GM18907 (cell line): ENCODE measurements at regions not wholly inside any gene's neighbourhood (a gene's known extent, or its start where the extent isn't known, plus 50 kb on each side); places are given as distances from the start of the nearest gene placed in this dataset.

Experiments used
- ATAC-seq: cut with Tn5 transposase; IDR thresholded peaks from one replicate; pipeline ENCODE4 v1.9.1; 2021; ENCODE audit warnings: mild to moderate bottlenecking, moderate library complexity; ENCODE audit not compliant: unreplicated experiment

- ATAC-seq: no peak
Measured at GRCh38 chr10:108753326-108753725, 1170.0 kb downstream of the XPNPEP1 start.

- ATAC-seq: peak; percentile 85
Measured at GRCh38 chr10:108749042-108749441, 1174.3 kb downstream of the XPNPEP1 start.

GRCh38 chr10:108736111-108736510 lies 1187.2 kb downstream of the XPNPEP1 start:
- no peak for ATAC-seq

DNA sequence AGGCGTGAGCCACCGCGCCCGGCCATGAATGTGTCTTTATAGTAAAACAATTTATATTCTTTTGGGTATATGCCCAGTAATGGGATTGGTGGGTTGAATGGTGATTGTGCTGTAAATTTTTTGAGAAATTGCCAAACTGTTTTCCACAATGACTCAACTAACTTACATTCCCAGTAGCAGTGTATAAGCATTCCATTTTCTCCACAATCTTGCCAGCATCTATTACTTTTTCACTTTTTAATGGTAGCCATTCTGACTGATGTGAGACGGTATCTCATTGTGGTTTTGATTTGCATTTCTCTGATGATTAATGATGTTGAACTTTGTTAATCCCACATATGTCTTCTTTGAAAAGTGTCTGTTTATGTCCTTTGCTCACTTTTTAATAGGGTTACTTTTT lies 1187.9 kb downstream of the XPNPEP1 start:
- no peak for ATAC-seq

- ATAC-seq: no peak
Measured at GRCh38 chr10:108721874-108722273, 1201.4 kb downstream of the XPNPEP1 start.

GRCh38 chr10:108716352-108716751 lies 1207.0 kb downstream of the XPNPEP1 start:
- ATAC-seq: no peak

GRCh38 chr10:108709927-108710722 lies 1213.2 kb downstream of the XPNPEP1 start:
- ATAC-seq: no peak

DNA sequence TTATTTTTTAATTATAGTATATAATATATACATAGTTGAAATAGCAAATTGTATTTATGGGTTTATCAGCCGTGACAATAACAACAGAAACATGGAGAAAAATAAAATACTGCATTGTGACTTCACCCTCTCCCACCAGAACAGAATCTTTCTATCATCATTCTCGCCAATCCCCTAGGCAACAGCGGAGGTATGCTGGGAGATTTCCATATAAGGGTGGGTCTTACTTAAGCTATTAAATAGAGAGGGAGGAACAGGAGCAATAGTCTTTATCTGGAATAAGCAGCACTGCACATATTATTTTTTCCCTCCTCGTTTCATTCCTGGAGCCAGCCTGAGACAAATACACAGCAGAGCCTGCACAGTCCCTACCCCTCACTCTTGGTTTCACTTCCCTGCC lies 1214.9 kb downstream of the XPNPEP1 start:
- no peak for ATAC-seq

- peak; percentile 95 for ATAC-seq
Measured at GRCh38 chr10:108696792-108697477, 1226.4 kb downstream of the XPNPEP1 start.

DNA sequence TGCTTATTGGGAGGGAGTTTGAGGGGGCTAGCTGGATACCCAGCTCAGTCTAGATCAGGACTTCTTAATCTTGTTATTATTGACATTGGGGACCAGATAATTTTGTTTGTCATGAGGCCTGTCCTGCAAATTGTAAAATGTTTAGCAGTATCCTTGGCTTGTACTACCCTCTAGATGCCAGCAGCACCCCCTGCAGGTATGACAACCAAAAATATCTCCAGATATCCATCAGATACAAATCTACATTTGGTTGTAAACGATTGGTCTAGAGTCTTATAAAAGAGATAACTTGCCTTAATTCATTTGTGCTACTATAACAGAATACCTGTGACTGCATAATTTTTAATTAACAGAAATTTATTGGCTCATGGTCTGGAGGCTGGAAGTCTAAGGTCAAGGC lies 1232.2 kb downstream of the XPNPEP1 start:
- ATAC-seq: no peak

GRCh38 chr10:108690530-108690929 lies 1232.8 kb downstream of the XPNPEP1 start:
- ATAC-seq: no peak

DNA sequence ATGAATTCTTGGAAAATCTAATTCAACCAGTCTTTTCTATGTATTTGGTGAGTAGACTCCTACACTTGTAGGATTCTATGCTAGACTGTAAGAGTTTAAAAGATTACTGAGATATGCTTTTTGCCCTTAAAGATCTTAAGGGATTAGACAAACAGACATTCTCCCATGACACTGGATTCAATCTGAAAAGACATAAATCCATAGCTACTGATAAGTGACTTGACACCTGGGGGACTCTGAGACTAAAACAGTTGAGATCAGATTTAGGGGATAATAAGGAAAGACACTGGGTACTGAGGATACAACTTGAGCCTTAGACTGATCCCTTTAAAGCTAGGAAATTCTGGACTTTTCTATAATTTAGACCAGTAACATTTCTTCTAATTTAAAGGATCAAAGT lies 1233.4 kb downstream of the XPNPEP1 start:
- no peak for ATAC-seq

DNA sequence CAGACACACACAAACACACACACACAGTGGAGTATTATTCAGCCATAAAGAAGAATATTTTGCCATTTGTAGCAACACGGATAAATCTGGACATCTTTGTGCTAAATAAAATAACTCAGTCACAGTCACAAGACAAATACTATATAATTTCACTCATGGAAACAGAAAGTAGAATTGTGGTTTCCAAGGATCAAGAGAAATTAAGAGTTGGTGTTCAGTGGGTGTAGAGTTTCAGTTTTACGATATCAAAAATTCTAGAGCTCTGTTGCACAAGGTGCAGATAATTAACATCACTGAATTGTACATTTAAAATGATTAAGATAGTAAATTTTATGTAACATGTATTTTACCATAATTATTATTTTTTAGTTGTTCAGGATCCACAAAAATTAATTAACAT lies 1235.0 kb downstream of the XPNPEP1 start:
- peak; percentile 76 for ATAC-seq

- no peak for ATAC-seq
Measured at GRCh38 chr10:108685863-108686531, 1237.3 kb downstream of the XPNPEP1 start.

- ATAC-seq: no peak
Measured at GRCh38 chr10:108684431-108684830, 1238.9 kb downstream of the XPNPEP1 start.

DNA sequence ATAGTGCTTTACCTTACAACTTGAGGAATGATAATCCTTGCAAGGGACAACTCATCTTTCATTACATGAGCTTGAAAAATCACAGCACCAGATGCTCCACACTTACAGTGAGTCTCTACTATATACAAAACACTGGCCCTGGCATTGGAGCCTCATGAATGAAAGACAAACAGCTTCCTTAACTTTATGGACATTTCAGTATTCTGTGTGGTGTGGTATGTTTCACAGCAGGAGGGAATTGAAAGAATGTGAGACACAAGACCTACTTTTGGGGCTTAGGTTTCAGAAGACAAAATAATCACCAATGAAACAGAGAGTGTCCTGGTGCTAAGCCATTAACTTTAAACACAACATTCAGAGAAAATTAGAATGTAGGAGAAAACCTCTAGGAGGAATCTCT lies 1249.6 kb downstream of the XPNPEP1 start:
- no peak for ATAC-seq

DNA sequence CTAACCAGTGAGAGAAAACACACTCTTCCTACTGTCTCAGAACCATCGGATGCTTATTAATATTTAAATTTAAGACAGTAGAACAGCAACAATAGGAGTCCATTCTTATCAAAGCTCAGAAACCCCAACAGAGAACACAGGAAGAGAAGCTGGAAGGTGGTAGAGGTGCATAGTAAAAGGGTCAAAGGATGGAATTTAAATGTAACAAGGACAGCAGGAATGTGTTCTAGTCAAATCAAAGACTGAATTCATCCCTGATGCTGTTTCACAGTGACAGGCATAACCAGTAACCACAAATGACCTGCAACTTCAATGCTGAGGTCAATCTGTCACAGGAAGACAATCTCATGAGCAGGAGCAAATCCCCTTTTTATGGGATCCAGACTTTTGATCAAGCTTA lies 1259.7 kb downstream of the XPNPEP1 start:
- ATAC-seq: no peak

GRCh38 chr10:108662975-108663374 lies 1260.3 kb downstream of the XPNPEP1 start:
- ATAC-seq: no peak

DNA sequence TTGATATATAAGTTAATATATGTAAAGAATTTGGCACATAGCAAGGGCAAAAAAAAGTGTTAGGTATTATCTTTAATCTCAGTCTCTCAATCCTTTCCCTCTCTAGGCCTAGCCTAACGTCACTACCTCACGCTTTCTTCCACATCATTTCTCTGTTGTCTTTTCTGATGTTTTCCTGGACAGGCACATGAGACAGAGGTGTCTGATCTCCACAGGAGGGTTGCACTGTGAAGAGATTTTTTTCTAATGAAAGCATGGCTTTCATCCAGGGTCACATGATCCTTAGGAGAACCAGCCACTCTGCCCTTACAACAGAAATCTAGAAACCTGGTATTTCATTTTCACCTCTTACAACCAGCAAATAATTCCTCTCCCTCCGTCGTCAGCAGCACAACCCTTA lies 1268.3 kb downstream of the XPNPEP1 start:
- ATAC-seq: no peak

GRCh38 chr10:108653531-108653930 lies 1269.8 kb downstream of the XPNPEP1 start:
- no peak for ATAC-seq

- no peak for ATAC-seq
Measured at GRCh38 chr10:108639010-108639409, 1284.3 kb downstream of the XPNPEP1 start.

GRCh38 chr10:108638225-108638624 lies 1285.1 kb downstream of the XPNPEP1 start:
- no peak for ATAC-seq
